ENCODE measurements at regions not wholly inside any gene's neighbourhood (a gene's known extent, or its start where the extent isn't known, plus 50 kb on each side); places are given as distances from the start of the nearest gene placed in this dataset.

DNA sequence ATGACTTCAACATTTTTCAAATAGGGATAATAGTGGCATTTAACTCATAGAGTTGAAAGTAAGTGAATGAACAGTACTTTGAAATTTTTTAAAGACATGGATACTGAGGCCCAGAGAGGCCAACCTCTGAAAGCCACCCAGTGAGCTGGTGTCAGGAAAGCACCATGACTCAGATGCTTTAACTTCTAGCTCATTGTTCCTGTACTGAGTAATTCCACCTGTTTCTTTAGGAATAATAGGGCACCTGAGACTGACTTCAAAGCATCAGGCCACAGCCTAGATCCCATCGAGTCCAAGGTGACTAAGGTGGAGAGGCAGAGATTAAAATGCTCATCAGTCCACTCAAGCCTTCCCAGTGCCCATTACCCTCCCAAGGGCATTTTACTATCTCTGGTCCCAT lies 491.8 kb upstream of the TENM4 start:
- DNase-seq (ENCODE audit: extremely low spot score), result no peak
- POLR2A ChIA-PET, result no interaction called here
- CTCF ChIA-PET, result interaction anchor here (1.3 to 1.7 kb wide), 2 partner anchors 9 to 20 kb away, joined by 3 read pairs; no protein-coding TSS in a partner anchor
- TF ChIP-seq, protein P1, sequence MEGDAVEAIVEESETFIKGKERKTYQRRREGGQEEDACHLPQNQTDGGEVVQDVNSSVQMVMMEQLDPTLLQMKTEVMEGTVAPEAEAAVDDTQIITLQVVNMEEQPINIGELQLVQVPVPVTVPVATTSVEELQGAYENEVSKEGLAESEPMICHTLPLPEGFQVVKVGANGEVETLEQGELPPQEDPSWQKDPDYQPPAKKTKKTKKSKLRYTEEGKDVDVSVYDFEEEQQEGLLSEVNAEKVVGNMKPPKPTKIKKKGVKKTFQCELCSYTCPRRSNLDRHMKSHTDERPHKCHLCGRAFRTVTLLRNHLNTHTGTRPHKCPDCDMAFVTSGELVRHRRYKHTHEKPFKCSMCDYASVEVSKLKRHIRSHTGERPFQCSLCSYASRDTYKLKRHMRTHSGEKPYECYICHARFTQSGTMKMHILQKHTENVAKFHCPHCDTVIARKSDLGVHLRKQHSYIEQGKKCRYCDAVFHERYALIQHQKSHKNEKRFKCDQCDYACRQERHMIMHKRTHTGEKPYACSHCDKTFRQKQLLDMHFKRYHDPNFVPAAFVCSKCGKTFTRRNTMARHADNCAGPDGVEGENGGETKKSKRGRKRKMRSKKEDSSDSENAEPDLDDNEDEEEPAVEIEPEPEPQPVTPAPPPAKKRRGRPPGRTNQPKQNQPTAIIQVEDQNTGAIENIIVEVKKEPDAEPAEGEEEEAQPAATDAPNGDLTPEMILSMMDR (IDR thresholded peaks at IDR 0.05; ENCODE audit: control extremely low read depth, extremely low read depth, low read depth, missing control alignments), result no peak

DNA sequence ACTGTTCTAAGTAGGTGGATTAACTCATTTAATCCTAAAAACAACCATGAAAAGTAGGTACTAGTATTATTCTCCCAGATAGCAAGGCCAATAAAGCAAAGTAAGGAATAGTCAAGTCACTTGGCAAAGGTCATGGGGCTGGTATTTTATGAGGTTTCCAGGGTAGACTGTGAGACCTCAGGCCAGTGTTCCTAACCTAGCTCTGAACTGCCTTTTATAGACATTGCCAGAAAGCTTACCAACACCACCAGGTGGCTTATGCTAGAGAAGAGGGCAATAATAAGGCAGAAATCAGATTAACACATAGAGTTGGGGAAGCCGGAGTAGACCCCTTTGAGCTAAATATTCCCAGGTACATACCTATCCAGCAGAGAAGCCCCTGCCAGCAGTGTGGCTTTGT lies 490.9 kb upstream of the TENM4 start:
- ChIA-PET POLR2A (no interaction called here), CTCF (interaction anchor here (1.3 to 1.7 kb wide), 2 partner anchors 10 to 19 kb away, joined by 3 read pairs; no protein-coding TSS in a partner anchor)
- no peak for DNase-seq (ENCODE audit: extremely low spot score)
- TF ChIP-seq, protein P1 (IDR thresholded peaks at IDR 0.05; ENCODE audit: control extremely low read depth, extremely low read depth, low read depth, missing control alignments), result no peak

DNA sequence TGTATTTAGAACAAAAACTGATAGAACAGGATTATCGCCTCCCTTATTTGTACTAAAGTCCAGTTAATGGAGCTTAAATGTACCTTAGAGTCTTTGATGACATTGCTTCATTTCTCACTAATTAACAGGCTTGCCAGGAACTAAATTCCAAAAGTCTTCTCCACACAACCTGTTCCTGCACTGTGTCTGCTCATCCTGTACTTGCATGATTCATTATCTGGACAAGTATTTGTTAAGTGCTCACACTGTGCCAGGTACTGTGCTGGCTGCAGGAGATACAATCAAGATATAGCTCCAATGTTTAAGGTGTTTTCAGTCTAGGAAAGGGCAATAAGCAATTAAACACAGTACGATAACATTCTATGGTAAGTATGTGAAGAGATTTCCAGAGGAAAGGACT lies 485.9 kb upstream of the TENM4 start:
- ChIA-PET CTCF (interaction anchor here (1.4 kb wide), 1 partner anchor 10 kb away, joined by 3 read pairs; no protein-coding TSS in a partner anchor), POLR2A (no interaction called here)
- DNase-seq (ENCODE audit: extremely low spot score), result no peak
- TF ChIP-seq, protein P1 (IDR thresholded peaks at IDR 0.05; ENCODE audit: control extremely low read depth, extremely low read depth, low read depth, missing control alignments), result no peak

DNA sequence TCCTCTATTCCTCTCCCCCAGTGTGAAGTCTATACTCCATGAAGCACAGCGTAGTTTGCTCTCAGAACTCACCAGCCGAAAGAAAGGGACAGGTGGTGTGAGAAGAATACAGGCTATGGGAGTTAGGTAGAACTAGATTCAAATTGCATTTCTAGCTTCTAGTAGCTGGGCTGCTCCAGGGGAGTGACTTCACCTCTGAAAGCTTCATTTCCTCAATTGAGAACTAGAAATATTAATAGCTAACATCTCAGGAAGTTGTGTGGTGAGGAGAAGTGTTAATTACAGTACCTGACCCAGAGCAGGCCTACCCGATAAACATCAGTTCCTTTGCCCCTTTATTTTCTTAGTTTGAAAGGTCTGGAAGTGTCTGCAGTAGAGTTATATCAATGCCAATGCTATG lies 484.7 kb upstream of the TENM4 start:
- no peak for DNase-seq (ENCODE audit: extremely low spot score)
- ChIA-PET CTCF (no interaction called here), POLR2A (no interaction called here)

DNA sequence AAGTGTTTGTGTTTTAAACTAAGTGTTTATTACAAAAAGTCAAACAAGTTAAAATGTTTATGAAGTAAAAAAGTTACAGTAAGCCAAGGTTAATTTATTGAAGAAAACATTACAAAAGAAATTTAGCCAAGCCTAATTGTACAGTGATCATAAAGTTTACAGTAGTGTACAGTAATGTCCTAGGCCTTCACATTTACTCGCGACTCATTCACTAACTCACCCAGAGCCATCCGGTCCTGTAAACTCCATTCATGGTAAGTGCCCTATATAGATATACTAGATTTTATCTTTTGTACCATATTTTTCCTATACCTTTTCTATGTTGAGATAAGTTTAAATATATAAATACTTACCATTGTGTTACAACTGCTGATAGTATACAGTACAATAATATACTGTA lies 481.8 kb upstream of the TENM4 start:
- no peak for DNase-seq (ENCODE audit: extremely low spot score)
- CTCF ChIA-PET, result no interaction called here
- TF ChIP-seq, protein P1 (IDR thresholded peaks at IDR 0.05; ENCODE audit: control extremely low read depth, extremely low read depth, low read depth, missing control alignments), result no peak
- POLR2A ChIA-PET, result no interaction called here

More for the DNA sequence above, 484.7 kb upstream of the TENM4 start:
- TF ChIP-seq, protein P1 (IDR thresholded peaks at IDR 0.05; ENCODE audit: control extremely low read depth, extremely low read depth, low read depth, missing control alignments), result no peak

DNA sequence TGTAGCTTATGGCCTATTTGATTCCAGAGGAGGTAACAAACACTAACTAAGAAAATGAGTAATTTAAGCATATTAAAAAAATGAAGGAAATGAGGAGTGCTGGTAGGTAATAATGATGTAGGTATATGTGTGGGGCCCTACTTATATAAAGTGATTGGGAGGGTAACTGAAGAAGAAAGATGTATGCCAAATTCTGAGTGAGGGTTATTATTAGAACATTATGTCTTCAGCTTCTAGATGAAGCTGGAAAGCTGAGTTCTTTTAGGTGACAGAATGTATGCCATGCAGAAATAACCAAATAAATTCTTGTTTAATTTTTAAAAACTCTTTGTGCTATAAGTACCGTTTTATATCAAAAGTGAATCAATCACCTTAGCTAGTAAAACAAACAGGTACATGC lies 479.6 kb upstream of the TENM4 start:
- TF ChIP-seq, protein P1 (IDR thresholded peaks at IDR 0.05; ENCODE audit: control extremely low read depth, extremely low read depth, low read depth, missing control alignments), result no peak
- POLR2A ChIA-PET, result no interaction called here
- CTCF ChIA-PET, result no interaction called here
- no peak for DNase-seq (ENCODE audit: extremely low spot score)

DNA sequence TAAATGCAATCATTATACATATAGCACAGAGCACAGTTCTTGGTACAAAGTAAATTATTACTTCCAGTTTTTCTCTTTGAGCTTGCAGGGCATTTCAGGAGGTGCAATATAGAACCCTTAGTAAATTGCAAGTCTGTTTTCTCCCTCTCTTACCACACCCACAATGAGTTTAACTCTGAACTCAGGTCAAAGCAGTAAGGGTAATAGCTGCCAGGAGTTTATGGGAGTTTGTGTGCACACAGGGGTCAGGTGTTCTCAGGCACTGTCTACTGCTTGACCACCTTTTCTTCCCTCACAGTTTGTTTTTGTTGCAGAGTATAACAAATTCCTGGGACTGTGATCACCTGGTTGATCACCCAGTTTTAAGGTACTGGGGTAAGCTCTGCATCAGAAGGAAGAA lies 478.5 kb upstream of the TENM4 start:
- CTCF ChIA-PET, result interaction anchor here (1.0 to 1.8 kb wide), 2 partner anchors 9 to 12 kb away, joined by 3 to 4 read pairs; no protein-coding TSS in a partner anchor
- POLR2A ChIA-PET, result no interaction called here

More for the DNA sequence above, 478.5 kb upstream of the TENM4 start:
- TF ChIP-seq, protein P1 (IDR thresholded peaks at IDR 0.05; ENCODE audit: control extremely low read depth, extremely low read depth, low read depth, missing control alignments), result no peak
- DNase-seq (ENCODE audit: extremely low spot score), result no peak
